ENCODE measurements at regions not wholly inside any gene's neighbourhood (a gene's known extent, or its start where the extent isn't known, plus 50 kb on each side); places are given as distances from the start of the nearest gene placed in this dataset.

DNA sequence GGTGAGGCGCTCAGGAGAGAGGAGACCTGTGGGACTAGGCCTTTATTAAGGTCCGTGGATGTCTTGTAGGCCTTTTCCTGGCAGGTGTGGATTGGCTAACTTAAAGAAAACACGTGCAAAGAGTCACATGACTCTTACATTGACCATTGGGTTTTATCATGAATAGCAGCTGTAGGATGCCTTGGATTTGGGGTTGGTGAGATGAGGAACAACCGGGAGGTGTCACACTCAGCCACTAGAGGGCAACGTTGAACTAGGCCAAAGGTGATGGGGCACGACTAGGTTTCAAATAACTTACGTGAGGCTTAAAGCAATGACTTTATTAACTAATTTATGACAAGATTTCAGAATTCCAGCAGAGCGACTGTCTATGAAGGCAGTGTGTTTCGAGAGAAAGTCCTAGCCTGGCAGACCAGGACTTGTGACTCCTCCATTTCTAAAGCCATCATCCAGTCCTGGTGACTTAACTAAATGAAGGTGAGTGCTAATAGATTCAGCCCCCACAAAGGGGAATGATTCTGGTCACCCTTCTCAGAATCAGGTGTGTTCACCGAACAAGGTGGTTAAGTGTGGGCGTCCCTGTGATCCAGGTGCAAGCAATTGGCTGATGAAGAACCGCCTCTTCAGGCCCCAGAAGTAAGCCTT lies 345.6 kb downstream of the MCTP2 start:
- no peak for TF ChIP-seq ZNF274 (IDR thresholded peaks at IDR 0.05; ENCODE audit: low read depth, low read length)
- no peak for TF ChIP-seq YY1 (IDR thresholded peaks at IDR 0.05; ENCODE audit: insufficient read depth, insufficient read length)
